SU-DHL-6 (cell line): ENCODE measurements at regions not wholly inside any gene's neighbourhood (a gene's known extent, or its start where the extent isn't known, plus 50 kb on each side); places are given as distances from the start of the nearest gene placed in this dataset.

Experiments
- H2AFZ ChIP-seq: fragments of 200-600 bp; sonication (generic); 2 replicates; pipeline ENCODE4 v1.6.1; 2014; ENCODE audit warnings: low read depth, mild to moderate bottlenecking, moderate library complexity, mixed read lengths, antibody characterized with exemption, low read length; ENCODE audit not compliant: severe bottlenecking
- H3F3A ChIP-seq: fragments of 200-600 bp; shearing (Covaris generic); 2 replicates; pipeline ENCODE4 v1.6.0; 2016; ENCODE audit warnings: antibody characterized with exemption, mild to moderate bottlenecking; ENCODE audit not compliant: insufficient read depth
- H3K27ac ChIP-seq: fragments of 200-600 bp; sonication (generic); 2 replicates; pipeline ENCODE4 v1.5.1; 2016; ENCODE audit warnings: low read depth, mild to moderate bottlenecking, low read length, moderate library complexity, mixed read lengths
- H3K27me3 ChIP-seq: fragments of 200-600 bp; sonication (generic), shearing (Covaris generic); 2 replicates; pipeline ENCODE4 v1.6.0; 2014; ENCODE audit warnings: mild to moderate bottlenecking, low read length
- H3K36me3 ChIP-seq: fragments of 200-600 bp; sonication (generic); 2 replicates; pipeline ENCODE4 v1.6.1; 2014; ENCODE audit warnings: mild to moderate bottlenecking, low read length, mixed read lengths
- H3K4me2 ChIP-seq: fragments of 300-600, 200-600 bp; shearing (Covaris generic), sonication (generic); 2 replicates; pipeline ENCODE4 v1.6.0; 2014; ENCODE audit warnings: low read length, low read depth, mild to moderate bottlenecking; ENCODE audit not compliant: poor library complexity, severe bottlenecking
- H3K4me3 ChIP-seq: fragments of 200-600 bp; sonication (generic); 2 replicates; pipeline ENCODE4 v1.5.1; 2014; ENCODE audit warnings: antibody characterized with exemption, low read length, mild to moderate bottlenecking, mixed read lengths; ENCODE audit not compliant: insufficient read depth, poor library complexity, severe bottlenecking
- H3K79me2 ChIP-seq: fragments of 200-600 bp; sonication (generic); 2 replicates; pipeline ENCODE4 v1.6.1; 2014; ENCODE audit warnings: mild to moderate bottlenecking, low read length, moderate library complexity; ENCODE audit not compliant: insufficient read depth
- H3K9ac ChIP-seq: fragments of 200-600 bp; sonication (generic); 2 replicates; pipeline ENCODE4 v1.7.0; 2014; ENCODE audit warnings: mild to moderate bottlenecking, low read length
- H3K9me2 ChIP-seq: fragments of 200-600 bp; sonication (generic); replicated peaks from 2 replicates; pipeline ENCODE4 v1.6.1; 2014; ENCODE audit warnings: low read length; ENCODE audit not compliant: insufficient read depth
- H3K9me3 ChIP-seq: fragments of 200-600 bp; sonication (generic); 2 replicates; pipeline ENCODE4 v1.6.1; 2014; ENCODE audit warnings: low read length, mixed read lengths; ENCODE audit not compliant: insufficient read depth
- H4K20me1 ChIP-seq: fragments of 200-600 bp; sonication (generic); 2 replicates; pipeline ENCODE4 v1.6.1; 2014; ENCODE audit warnings: low read depth, mild to moderate bottlenecking, antibody characterized with exemption, low read length, moderate library complexity, mixed read lengths
- CTCF ChIP-seq: fragments of 200-600 bp; sonication (generic); IDR thresholded peaks from one replicate; pipeline ENCODE4 v1.5.1; 2017; ENCODE audit warnings: antibody characterized with exemption, mild to moderate bottlenecking, low read length, moderate library complexity; ENCODE audit not compliant: insufficient read depth, poor library complexity, severe bottlenecking
- EZH2phosphoT487 ChIP-seq: fragments of 200-600 bp; sonication (generic), shearing (Covaris generic); conservative IDR thresholded peaks from 2 replicates; pipeline ENCODE4 v1.6.1; 2018; ENCODE audit warnings: mild to moderate bottlenecking, antibody characterized with exemption, low read length, moderate library complexity, mixed read lengths

- Histone ChIP-seq H3K27ac (no peak overlapping the region), H3K36me3 (no peaks in the 10 kb centered on the region), H3K4me2 (no peak overlapping the region), H3F3A (no peaks in the 10 kb centered on the region), H2AFZ (no peak overlapping the region), H3K9me2 (no peaks in the 10 kb centered on the region), H3K4me3 (no peak overlapping the region), H3K27me3 (no peaks in the 10 kb centered on the region), H3K9me3 (no peaks in the 10 kb centered on the region), H3K9ac (no peak overlapping the region), H3K79me2 (no peaks in the 10 kb centered on the region), H4K20me1 (no peaks in the 10 kb centered on the region)
- TF ChIP-seq EZH2phosphoT487 (no peak), CTCF (no peak)
Observed at GRCh38 chr18:28559511-28559910, 382.6 kb upstream of the CDH2 start.

- no peaks in the 10 kb centered on the region for H3F3A ChIP-seq
- no peaks in the 10 kb centered on the region for H4K20me1 ChIP-seq
- H3K36me3 ChIP-seq, result no peaks in the 10 kb centered on the region
- no peaks in the 10 kb centered on the region; the same call in none of the 2 replicates for H3K9me3 ChIP-seq
- H3K27ac ChIP-seq, result no peak overlapping the region
- H3K27me3 ChIP-seq, result no peaks in the 10 kb centered on the region
- TF ChIP-seq CTCF (no peak), EZH2phosphoT487 (no peak)
- no peak overlapping the region for H3K4me3 ChIP-seq
- H3K4me2 ChIP-seq, result no peak overlapping the region
- 0 out of 2 replicates have a peak, but pooled peaks cover 4% of the 10 kb centered on the region for H3K9me2 ChIP-seq
- H2AFZ ChIP-seq, result no peak overlapping the region
- H3K79me2 ChIP-seq, result no peaks in the 10 kb centered on the region
- H3K9ac ChIP-seq, result no peak overlapping the region
Observed at GRCh38 chr18:28541934-28542333, 365.0 kb upstream of the CDH2 start.

GRCh38 chr18:28541276-28541930, 364.5 kb upstream of the CDH2 start:
- no peaks in the 10 kb centered on the region; the same call in none of the 2 replicates for H3K9me3 ChIP-seq
- no peak for TF ChIP-seq CTCF
- TF ChIP-seq EZH2phosphoT487, result no peak
- no peak overlapping the region for H3K4me2 ChIP-seq
- no peak overlapping the region for H2AFZ ChIP-seq
- 0 out of 2 replicates have a peak, but pooled peaks cover 4% of the 10 kb centered on the region for H3K9me2 ChIP-seq
- no peaks in the 10 kb centered on the region for H3K79me2 ChIP-seq
- H3K36me3 ChIP-seq, result no peaks in the 10 kb centered on the region
- no peaks in the 10 kb centered on the region for H4K20me1 ChIP-seq
- no peaks in the 10 kb centered on the region for H3K27me3 ChIP-seq
- no peaks in the 10 kb centered on the region for H3F3A ChIP-seq
- H3K27ac ChIP-seq, result no peak overlapping the region
- no peak overlapping the region for H3K9ac ChIP-seq
- no peak overlapping the region for H3K4me3 ChIP-seq
